Gastrocnemius medialis (tissue), 4 donors: ENCODE measurements at regions not wholly inside any gene's neighbourhood (a gene's known extent, or its start where the extent isn't known, plus 50 kb on each side); places are given as distances from the start of the nearest gene placed in this dataset.

ENCODE experiments used
- ATAC-seq, 2 donors: fragments of 150-250 bp; one replicate each; pipeline ENCODE4 v1.9.1; 2016
- DNase-seq, 2 donors: peaks; one replicate each; pipeline ENCODE4 v3.0.0-alpha.2; 2019
- H3K27ac ChIP-seq, 4 donors: fragments of 200-600 bp; sonication (generic); 1 replicate in 1 of 4; 2 replicates in 3 of 4; pipeline ENCODE4 v1.5.1; 2016 to 2018; ENCODE audit warnings: mild to moderate bottlenecking in 2 of 4, moderate library complexity in 1 of 4
- H3K27me3 ChIP-seq, 3 donors: fragments of 200-600 bp; sonication (generic) in 2 of 3; 1 replicate in 1 of 3; 2 replicates in 2 of 3; pipeline versions ENCODE4 v1.5.1 to v1.6.0; 2016 to 2019; ENCODE audit warnings: mild to moderate bottlenecking in 1 of 3, moderate library complexity in 1 of 3
- H3K36me3 ChIP-seq, 2 donors: fragments of 200-600 bp; sonication (generic) in 1 of 2; one replicate each; pipeline ENCODE4 v1.5.1; 2017 to 2018
- H3K4me1 ChIP-seq, 2 donors: fragments of 200-600 bp; sonication (generic) in 1 of 2; one replicate each; pipeline ENCODE4 v1.5.1; 2016 to 2017; ENCODE audit warnings: mild to moderate bottlenecking in 2 of 2
- H3K4me3 ChIP-seq, 4 donors: fragments of 200-600 bp; sonication (generic) in 3 of 4; 1 replicate in 1 of 4; 2 replicates in 3 of 4; pipeline ENCODE4 v1.5.1; 2016 to 2019; ENCODE audit warnings: mild to moderate bottlenecking in 2 of 4
- H3K9me3 ChIP-seq, 3 donors: fragments of 200-600 bp; sonication (generic) in 2 of 3; 1 replicate in 1 of 3; 2 replicates in 2 of 3; pipeline ENCODE4 v1.5.1; 2016 to 2019
- CTCF ChIP-seq, 5 experiments: fragments of 450-650 bp in 3 of 5; fragments of 200-600 bp in 2 of 5; sonication (generic) in 2 of 5; IDR thresholded peaks in 4 of 5; conservative IDR thresholded peaks in 1 of 5; 1 replicate in 4 of 5; 2 replicates in 1 of 5; pipeline ENCODE4 v1.5.1; 2016 to 2019; ENCODE audit warnings: antibody characterized with exemption in 5 of 5, mild to moderate bottlenecking in 3 of 5, moderate library complexity in 3 of 5
- POLR2A ChIP-seq, 2 donors: fragments of 450-650 bp; IDR thresholded peaks; one replicate each; pipeline ENCODE4 v1.6.1; 2017; ENCODE audit warnings: antibody characterized with exemption in 2 of 2, mild to moderate bottlenecking in 2 of 2, moderate library complexity in 2 of 2
- in situ Hi-C, 4 donors: fragments of 200-750 bp; cut with MboI; loops; one replicate each; pipeline versions ENCODE4 v1.15.0 to v1.8.0; 2017; ENCODE audit warnings: low sequenced_read_pairs in 4 of 4
- intact Hi-C: fragments of 100-400 bp; cut with DNase I; formaldehyde crosslinking; loops from one replicate; pipeline ENCODE4 v1.15.1; 2023; ENCODE audit warnings: low total_unique reads

GRCh38 chr12:105764216-105764835 lies 374.4 kb downstream of the NUAK1 start:
- in situ Hi-C loops (no loop called here), intact Hi-C loops (no loop called here)
- ATAC-seq = no peak
- no peak overlapping the region for H3K4me3 ChIP-seq
- H3K36me3 ChIP-seq = no peaks in the 10 kb centered on the region
- TF ChIP-seq POLR2A (IDR thresholded peaks at IDR 0.05) (no peak), CTCF (IDR thresholded peaks at IDR 0.05 in 4 of 5, conservative IDR thresholded peaks at IDR 0.05 in 1 of 5) (no peak)
- DNase-seq = no peak
- H3K27me3 ChIP-seq = no peaks in the 10 kb centered on the region
- no peaks in the 10 kb centered on the region for H3K4me1 ChIP-seq
- H3K9me3 ChIP-seq = no peaks in the 10 kb centered on the region
- H3K27ac ChIP-seq = no peak overlapping the region

- no peak for DNase-seq
- H3K27ac ChIP-seq = no peak overlapping the region
- no peak for ATAC-seq
- H3K4me1 ChIP-seq = no peaks in the 10 kb centered on the region
- no peaks in the 10 kb centered on the region for H3K27me3 ChIP-seq
- intact Hi-C loops (no loop called here), in situ Hi-C loops (no loop called here)
- H3K4me3 ChIP-seq = no peak overlapping the region
- no peaks in the 10 kb centered on the region for H3K36me3 ChIP-seq
- TF ChIP-seq POLR2A (IDR thresholded peaks at IDR 0.05) = no peak
- TF ChIP-seq CTCF (IDR thresholded peaks at IDR 0.05 in 4 of 5, conservative IDR thresholded peaks at IDR 0.05 in 1 of 5) = no peak
- no peaks in the 10 kb centered on the region for H3K9me3 ChIP-seq
Observed at GRCh38 chr12:105765053-105766014, 373.4 kb downstream of the NUAK1 start.

- no peak for ATAC-seq
- intact Hi-C loops = no loop called here
Observed at GRCh38 chr12:105766029-105766428, 372.7 kb downstream of the NUAK1 start.

GRCh38 chr12:105769486-105769885 lies 369.3 kb downstream of the NUAK1 start:
- DNase-seq = no peak
- in situ Hi-C loops (no loop called here), intact Hi-C loops (no loop called here)
- Histone ChIP-seq H3K9me3 (no peaks in the 10 kb centered on the region), H3K4me3 (no peak overlapping the region), H3K27ac (no peak overlapping the region), H3K4me1 (no peaks in the 10 kb centered on the region), H3K27me3 (no peaks in the 10 kb centered on the region), H3K36me3 (no peaks in the 10 kb centered on the region)
- no peak for TF ChIP-seq POLR2A (IDR thresholded peaks at IDR 0.05)
- TF ChIP-seq CTCF (IDR thresholded peaks at IDR 0.05 in 4 of 5, conservative IDR thresholded peaks at IDR 0.05 in 1 of 5) = no peak
- ATAC-seq = no peak

More at GRCh38 chr12:105766029-105766428, 372.7 kb downstream of the NUAK1 start:
- Histone ChIP-seq H3K9me3 (no peaks in the 10 kb centered on the region), H3K4me3 (no peak overlapping the region), H3K27me3 (no peaks in the 10 kb centered on the region), H3K27ac (no peak overlapping the region), H3K36me3 (no peaks in the 10 kb centered on the region), H3K4me1 (no peaks in the 10 kb centered on the region)
- TF ChIP-seq CTCF (IDR thresholded peaks at IDR 0.05 in 4 of 5, conservative IDR thresholded peaks at IDR 0.05 in 1 of 5) = no peak
- TF ChIP-seq POLR2A (IDR thresholded peaks at IDR 0.05) = no peak
- in situ Hi-C loops = no loop called here
- no peak for DNase-seq
